ENCODE measurements at regions not wholly inside any gene's neighbourhood (a gene's known extent, or its start where the extent isn't known, plus 50 kb on each side); places are given as distances from the start of the nearest gene placed in this dataset.
A peak's percentile ranks its signal among the peaks of the same experiment; 100 is the strongest.

- H3K27me3 Mint-ChIP-seq (ENCODE audit: low read depth in 3 of 3) = peaks cover 0 to 6% (median 1%) of the 10 kb centered on the region in 3 donors
- H3K36me3 Mint-ChIP-seq = no peaks in the 10 kb centered on the region
- DNase-seq = no peak
- Histone ChIP-seq H3K36me3 (replicated peaks in 1 of 2; ENCODE audit: control insufficient read depth in 1 of 2, insufficient read depth in 2 of 2, low read length in 2 of 2) (no peaks in the 10 kb centered on the region), H3K4me3 (replicated peaks in 1 of 3; ENCODE audit: low read depth in 2 of 3, low read length in 3 of 3) (peak overlapping the region in 2 of 3 experiments; percentile 13 to 40), H2AFZ (ENCODE audit: insufficient read depth, low read depth, low read length, poor library complexity, severe bottlenecking) (peak overlapping the region; percentile 47), H3K9ac (ENCODE audit: insufficient read depth, low read length, poor library complexity, severe bottlenecking) (no peak overlapping the region), H4K20me1 (ENCODE audit: insufficient read depth, low read length) (no peaks in the 10 kb centered on the region), H3K27ac (ENCODE audit: low read depth in 1 of 2, low read length in 2 of 2) (peak overlapping the region; percentile 42 to 77), H3K27me3 (ENCODE audit: control insufficient read depth in 2 of 2, insufficient read depth in 2 of 2, low read length in 2 of 2) (no peaks in the 10 kb centered on the region), H3K79me2 (ENCODE audit: insufficient read depth, low read length) (no peaks in the 10 kb centered on the region), H3K4me1 (ENCODE audit: control insufficient read depth in 1 of 2, insufficient read depth in 2 of 2, low read length in 2 of 2) (peaks cover 24 to 30% of the 10 kb centered on the region in 2 donors), H3K4me2 (replicated peaks; ENCODE audit: extremely low read depth, low read length, poor library complexity, severe bottlenecking) (peak overlapping the region; percentile 55), H3K9me3 (replicated peaks in 1 of 2; ENCODE audit: control insufficient read depth in 1 of 2, insufficient read depth in 1 of 2, low read length in 2 of 2) (peaks cover 8 to 11% of the 10 kb centered on the region in 2 donors)
- H3K4me3 Mint-ChIP-seq = peak overlapping the region; percentile 69 to 89
- H3K9me3 Mint-ChIP-seq = peaks cover 15 to 28% (median 24%) of the 10 kb centered on the region in 7 donors
- intact Hi-C loops (cut with micrococcal nuclease) = no loop called here
- peaks cover 22% of the 10 kb centered on the region for H3K4me1 Mint-ChIP-seq
- H3K27ac Mint-ChIP-seq = peak overlapping the region; percentile 82 to 94 (median 87)
- 90% methylated on average over 6 of the region's 7 CpGs for WGBS (ENCODE audit: insufficient coverage)
- no peak for TF ChIP-seq CTCF (IDR thresholded peaks at IDR 0.05)
These were observed 88.9 kb upstream of the ATF7IP2 start for GRCh38 chr16:10296956-10297340.

- H3K36me3 Mint-ChIP-seq = no peaks in the 10 kb centered on the region
- H3K9me3 ChIP-seq (replicated peaks in 1 of 2; ENCODE audit: control insufficient read depth in 1 of 2, insufficient read depth in 1 of 2, low read length in 2 of 2) = peaks cover 3 to 5% of the 10 kb centered on the region in 2 donors
- H3K27me3 ChIP-seq (ENCODE audit: control insufficient read depth in 2 of 2, insufficient read depth in 2 of 2, low read length in 2 of 2) = no peaks in the 10 kb centered on the region
- H2AFZ ChIP-seq (ENCODE audit: insufficient read depth, low read depth, low read length, poor library complexity, severe bottlenecking) = peak overlapping the region; percentile 47
- H3K79me2 ChIP-seq (ENCODE audit: insufficient read depth, low read length) = no peaks in the 10 kb centered on the region
- peaks cover 10 to 23% (median 19%) of the 10 kb centered on the region in 7 donors for H3K9me3 Mint-ChIP-seq
- intact Hi-C loops (cut with micrococcal nuclease) = no loop called here
- no peaks in the 10 kb centered on the region for H4K20me1 ChIP-seq (ENCODE audit: insufficient read depth, low read length)
- H3K36me3 ChIP-seq (replicated peaks in 1 of 2; ENCODE audit: control insufficient read depth in 1 of 2, insufficient read depth in 2 of 2, low read length in 2 of 2) = no peaks in the 10 kb centered on the region
- peaks cover 0 to 3% (median 1%) of the 10 kb centered on the region in 3 donors for H3K27me3 Mint-ChIP-seq (ENCODE audit: low read depth in 3 of 3)
- WGBS (ENCODE audit: insufficient coverage) = 100% methylated on average over 2 of the region's 13 CpGs
- peak overlapping the region; percentile 11 for H3K9ac ChIP-seq (ENCODE audit: insufficient read depth, low read length, poor library complexity, severe bottlenecking)
- peaks cover 22% of the 10 kb centered on the region for H3K4me1 Mint-ChIP-seq
- peaks cover 24 to 30% of the 10 kb centered on the region in 2 donors for H3K4me1 ChIP-seq (ENCODE audit: control insufficient read depth in 1 of 2, insufficient read depth in 2 of 2, low read length in 2 of 2)
- H3K27ac ChIP-seq (ENCODE audit: low read depth in 1 of 2, low read length in 2 of 2) = peak overlapping the region; percentile 42 to 77
- peak overlapping the region in 2 of 3 experiments; percentile 13 to 40 for H3K4me3 ChIP-seq (replicated peaks in 1 of 3; ENCODE audit: low read depth in 2 of 3, low read length in 3 of 3)
- DNase-seq = peak; percentile 60 to 76 (median 66)
- peak overlapping the region; percentile 55 for H3K4me2 ChIP-seq (replicated peaks; ENCODE audit: extremely low read depth, low read length, poor library complexity, severe bottlenecking)
- peak overlapping the region; percentile 83 to 94 (median 87) for H3K27ac Mint-ChIP-seq
- TF ChIP-seq CTCF (IDR thresholded peaks at IDR 0.05) = no peak
- peak overlapping the region; percentile 69 to 89 for H3K4me3 Mint-ChIP-seq
These were observed 88.4 kb upstream of the ATF7IP2 start for GRCh38 chr16:10297341-10298006.

All from CD14-positive monocyte (primary cell).